GM12878 (cell line): ENCODE measurements at regions not wholly inside any gene's neighbourhood (a gene's known extent, or its start where the extent isn't known, plus 50 kb on each side); places are given as distances from the start of the nearest gene placed in this dataset.

ENCODE experiments used
- ATAC-seq: fragments of 200-7000 bp; cut with Tn5 transposase; 3 replicates; pipeline ENCODE4 v1.9.1; 2020; ENCODE audit warnings: mild to moderate bottlenecking, moderate library complexity
- BruUV-seq: library from RNA; stranded (reverse); fragments of 400-500 nt; replicated peaks from 2 replicates; lab custom pipeline; 2021; lab: Mats Ljungman, UMichigan
- CTCF ChIA-PET: fragments of 300-600 bp; sonication (Branson Sonifier 250); formaldehyde crosslinking; extraction: SDS; loops from one replicate; lab custom pipeline; 2021; ENCODE audit warnings: inconsistent platforms; lab: Yijun Ruan, JAX
- POLR2A ChIA-PET: fragments of 350-600 bp; formaldehyde crosslinking; extraction: SDS; loops from one replicate; lab custom pipeline; 2021; ENCODE audit warnings: inconsistent platforms; lab: Charles Lee
- RAD21 ChIA-PET: fragments of 300-600 bp; sonication (Branson Sonifier 250); formaldehyde crosslinking; loops from one replicate; lab custom pipeline; 2023; ENCODE audit warnings: antibody characterized with exemption; ENCODE audit not compliant: unreplicated experiment; lab: Charles Lee
- SMC1A ChIA-PET: fragments of 300-600 bp; sonication (Branson Sonifier 250); formaldehyde crosslinking; loops from one replicate; lab custom pipeline; 2023; ENCODE audit not compliant: unreplicated experiment, uncharacterized antibody; lab: Charles Lee
- DNase-seq: peaks from one replicate; pipeline ENCODE4 v3.0.0-alpha.2; 2011; ENCODE audit warnings: low read depth, low spot score
- FAIRE-seq: peaks from 3 replicates; lab custom pipeline; 2011; peaks lifted over from hg19 to GRCh38; lab: Jason Lieb, UNC
- H2AFZ ChIP-seq: 2 replicates; pipeline ENCODE4 v1.6.0; 2011; ENCODE audit warnings: low read depth, low read length, control low read depth; ENCODE audit not compliant: control insufficient read depth
- H3K27ac ChIP-seq: 2 replicates; pipeline ENCODE4 v1.5.1; 2011; ENCODE audit warnings: control low read depth; ENCODE audit not compliant: control insufficient read depth, insufficient read depth
- H3K27me3 ChIP-seq, 2 experiments: replicated peaks in 1 of 2; 2 replicates each; pipeline versions ENCODE4 v1.6.0 to v1.6.1; 2011; ENCODE audit warnings: low read length in 1 of 2; ENCODE audit not compliant: control insufficient read depth in 2 of 2, insufficient read depth in 2 of 2
- H3K36me3 ChIP-seq, 2 experiments: 2 replicates each; pipeline ENCODE4 v1.5.1; 2011; ENCODE audit warnings: low read length in 1 of 2; ENCODE audit not compliant: control insufficient read depth in 2 of 2, insufficient read depth in 2 of 2
- H3K4me1 ChIP-seq: 2 replicates; pipeline ENCODE4 v1.6.1; 2011; ENCODE audit warnings: mild to moderate bottlenecking, low read length, moderate library complexity, mixed read lengths; ENCODE audit not compliant: control insufficient read depth, insufficient read depth
- H3K4me2 ChIP-seq: 2 replicates; pipeline ENCODE4 v1.6.0; 2011; ENCODE audit warnings: control low read depth; ENCODE audit not compliant: control insufficient read depth, insufficient read depth
- H3K4me3 ChIP-seq: fragments of 200-600 bp; sonication (generic); 2 replicates; pipeline ENCODE4 v1.5.1; 2016
- H3K79me2 ChIP-seq: 2 replicates; pipeline ENCODE4 v1.6.0; 2011; ENCODE audit warnings: low read length; ENCODE audit not compliant: control insufficient read depth, insufficient read depth
- H3K9ac ChIP-seq: 2 replicates; pipeline ENCODE4 v1.8.0; 2011; ENCODE audit warnings: low read length, control low read depth, mixed read lengths; ENCODE audit not compliant: control insufficient read depth, insufficient read depth
- H3K9me3 ChIP-seq: replicated peaks from 3 replicates; pipeline ENCODE4 v1.5.1; 2011; ENCODE audit warnings: mild to moderate bottlenecking, low read length; ENCODE audit not compliant: control insufficient read depth, insufficient read depth
- H4K20me1 ChIP-seq: 2 replicates; pipeline ENCODE4 v1.6.0; 2011; ENCODE audit not compliant: control insufficient read depth, insufficient read depth
- ATF3 ChIP-seq: IDR thresholded peaks from 2 replicates; pipeline ENCODE4 v1.6.1; 2011; ENCODE audit warnings: low read depth, mild to moderate bottlenecking, low read length, moderate library complexity, borderline replicate concordance; ENCODE audit errors: extremely low read depth
- CHD2 ChIP-seq: IDR thresholded peaks from 2 replicates; pipeline ENCODE4 v1.6.1; 2011; ENCODE audit warnings: low read depth, low read length, improper control_type of control experiment, borderline replicate concordance
- CREB1 ChIP-seq: IDR thresholded peaks from 2 replicates; pipeline ENCODE4 v1.6.1; 2012; ENCODE audit warnings: low read depth, mild to moderate bottlenecking, inconsistent platforms
- DPF2 ChIP-seq: fragments of 450-650 bp; IDR thresholded peaks from 2 replicates; pipeline ENCODE4 v1.6.1; 2017; ENCODE audit warnings: mild to moderate bottlenecking
- ELK1 ChIP-seq: IDR thresholded peaks from 2 replicates; pipeline ENCODE4 v1.6.1; 2012; ENCODE audit warnings: low read depth, low read length, improper control_type of control experiment
- KAT2A ChIP-seq: conservative IDR thresholded peaks from 2 replicates; pipeline ENCODE4 v1.6.1; 2011; ENCODE audit warnings: low read depth, low read length; ENCODE audit not compliant: control insufficient read depth
- MAX ChIP-seq: IDR thresholded peaks from 2 replicates; pipeline ENCODE4 v1.6.1; 2012; ENCODE audit warnings: low read depth, low read length, improper control_type of control experiment
- MEF2B ChIP-seq: fragments of 450-650 bp; IDR thresholded peaks from 2 replicates; pipeline ENCODE4 v1.6.1; 2018; ENCODE audit warnings: mild to moderate bottlenecking, moderate library complexity; ENCODE audit not compliant: partially characterized antibody, poor library complexity, severe bottlenecking
- MTA2 ChIP-seq: fragments of 450-650 bp; IDR thresholded peaks from 2 replicates; pipeline ENCODE4 v1.6.1; 2016; ENCODE audit warnings: low read depth, mild to moderate bottlenecking, moderate library complexity
- NFYB ChIP-seq: IDR thresholded peaks from 2 replicates; pipeline ENCODE4 v1.6.1; 2011; ENCODE audit warnings: low read depth, mild to moderate bottlenecking, low read length, improper control_type of control experiment, moderate library complexity; ENCODE audit not compliant: insufficient read depth
- POU2F2 ChIP-seq: IDR thresholded peaks from 3 replicates; pipeline ENCODE4 v1.6.1; 2011; ENCODE audit warnings: low read depth, mild to moderate bottlenecking, low read length, borderline replicate concordance
- RAD51 ChIP-seq: fragments of 450-650 bp; IDR thresholded peaks from 2 replicates; pipeline ENCODE4 v1.6.1; 2016; ENCODE audit warnings: moderate library complexity, mild to moderate bottlenecking, inconsistent platforms
- RBBP5 ChIP-seq: fragments of 200-600 bp; sonication (generic); conservative IDR thresholded peaks from 2 replicates; pipeline ENCODE4 v1.6.1; 2016
- ZNF217 ChIP-seq: fragments of 450-650 bp; IDR thresholded peaks from 2 replicates; pipeline ENCODE4 v1.6.1; 2017; ENCODE audit warnings: antibody characterized with exemption, mild to moderate bottlenecking
- WGBS: methylation state at CpG from one replicate; pipeline ENCODE4 v1.1.6; 2016; ENCODE audit warnings: low lambda C conversion rate; ENCODE audit not compliant: insufficient replicate concordance, insufficient coverage; ENCODE audit errors: missing lambda C conversion rate; 5-methylcytosine and 5-hydroxymethylcytosine counted together
- in situ Hi-C: fragments of 300-500 bp; cut with MboI; formaldehyde crosslinking; loops from 9 replicates; pipeline ENCODE4 v1.14.3; 2018; ENCODE audit warnings: mixed read lengths
- intact Hi-C: fragments of 100-400 bp; cut with micrococcal nuclease; formaldehyde crosslinking; loops from one replicate; pipeline ENCODE4 v1.14.2; 2022; ENCODE audit not compliant: unreplicated experiment
- TF ChIP-seq, protein P1 (sequence below): fragments of 450-650 bp; IDR thresholded peaks from 2 replicates; pipeline ENCODE4 v1.6.1; 2016; ENCODE audit warnings: mild to moderate bottlenecking

DNA sequence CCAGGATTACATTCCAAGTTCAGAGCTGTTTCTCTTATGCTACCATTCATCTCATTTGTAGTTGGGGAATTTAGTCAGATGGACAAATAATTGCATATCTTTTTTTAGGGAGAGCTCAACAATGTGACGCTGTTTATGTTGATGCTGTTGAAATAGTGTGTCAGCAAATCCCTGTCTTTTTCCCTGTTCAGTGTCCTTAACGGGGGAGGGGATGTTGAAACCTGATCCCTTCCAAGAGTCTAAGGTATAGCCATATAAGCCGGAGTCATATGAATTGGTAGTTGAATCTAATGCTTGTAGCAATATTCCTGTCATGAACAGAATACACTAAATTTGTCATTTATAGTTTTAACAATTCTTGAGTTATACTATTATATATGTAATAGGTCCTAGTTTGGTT, 293.5 kb upstream of the FAT1 start:
- RAD21 ChIA-PET, result no interaction called here
- intact Hi-C loops, result no loop called here
- no TSS peak for BruUV-seq
- Histone ChIP-seq H4K20me1 (no peaks in the 10 kb centered on the region), H2AFZ (no peak overlapping the region), H3K4me2 (no peak overlapping the region), H3K27ac (no peak overlapping the region), H3K79me2 (no peaks in the 10 kb centered on the region), H3K27me3 (no peaks in the 10 kb centered on the region), H3K36me3 (no peaks in the 10 kb centered on the region), H3K4me1 (no peaks in the 10 kb centered on the region), H3K9ac (no peak overlapping the region), H3K9me3 (no peaks in the 10 kb centered on the region), H3K4me3 (no peak overlapping the region)
- no peak for ATAC-seq
- in situ Hi-C loops, result no loop called here
- FAIRE-seq, result no peak
- SMC1A ChIA-PET, result no interaction called here
- DNase-seq, result no peak
- CTCF ChIA-PET, result no interaction called here
- no peak for TF ChIP-seq RBBP5
- no peak for TF ChIP-seq MEF2B
- no peak for TF ChIP-seq MTA2
- TF ChIP-seq ATF3, result no peak
- TF ChIP-seq DPF2, result no peak
- TF ChIP-seq RAD51, result no peak
- no peak for TF ChIP-seq ELK1
- TF ChIP-seq, protein P1, sequence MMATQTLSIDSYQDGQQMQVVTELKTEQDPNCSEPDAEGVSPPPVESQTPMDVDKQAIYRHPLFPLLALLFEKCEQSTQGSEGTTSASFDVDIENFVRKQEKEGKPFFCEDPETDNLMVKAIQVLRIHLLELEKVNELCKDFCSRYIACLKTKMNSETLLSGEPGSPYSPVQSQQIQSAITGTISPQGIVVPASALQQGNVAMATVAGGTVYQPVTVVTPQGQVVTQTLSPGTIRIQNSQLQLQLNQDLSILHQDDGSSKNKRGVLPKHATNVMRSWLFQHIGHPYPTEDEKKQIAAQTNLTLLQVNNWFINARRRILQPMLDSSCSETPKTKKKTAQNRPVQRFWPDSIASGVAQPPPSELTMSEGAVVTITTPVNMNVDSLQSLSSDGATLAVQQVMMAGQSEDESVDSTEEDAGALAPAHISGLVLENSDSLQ, result no peak
- no peak for TF ChIP-seq POU2F2
- TF ChIP-seq ZNF217, result no peak
- no peak for TF ChIP-seq NFYB
- TF ChIP-seq MAX, result no peak
- no peak for TF ChIP-seq CHD2
- no peak for TF ChIP-seq CREB1
- no peak for TF ChIP-seq KAT2A
- POLR2A ChIA-PET, result no interaction called here
- WGBS, result 25% methylated on average over 3 of the region's 3 CpGs
